ENCODE measurements at regions not wholly inside any gene's neighbourhood (a gene's known extent, or its start where the extent isn't known, plus 50 kb on each side); places are given as distances from the start of the nearest gene placed in this dataset.
"Not testable (repeated sequence)": the region's sequence is repeated elsewhere in the genome, so short reads cannot be mapped to it uniquely, and the experiment has no call there.

DNA sequence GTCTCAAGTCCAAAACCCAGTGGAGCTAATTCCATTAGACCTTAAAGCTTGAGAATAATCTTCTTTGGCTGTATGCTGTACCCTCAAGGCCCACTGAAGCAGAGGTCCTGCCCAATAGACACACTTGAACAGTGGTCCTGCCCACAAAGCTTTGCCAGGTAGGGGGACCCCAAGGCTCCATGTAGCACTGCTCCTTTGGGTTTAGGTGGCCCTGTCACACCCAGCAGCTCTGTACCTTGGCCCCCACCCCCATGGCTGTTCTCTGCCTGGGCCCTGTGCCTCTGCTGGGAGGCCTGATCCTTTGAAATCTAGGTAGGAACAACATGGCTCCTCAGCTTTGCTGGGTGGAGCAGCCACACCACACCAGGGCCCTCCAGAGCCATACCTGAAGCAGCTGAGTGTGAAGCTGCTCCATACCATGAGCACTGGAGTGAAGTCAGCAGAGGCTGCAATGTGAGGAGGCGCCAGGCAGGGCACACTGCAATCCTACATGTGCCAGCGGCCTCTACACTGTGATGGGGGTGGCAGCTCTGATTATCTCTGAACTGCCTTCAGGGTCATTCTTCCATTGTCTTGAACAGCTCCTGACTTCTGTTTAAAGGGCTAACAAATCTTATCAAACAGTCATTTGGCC is 188.0 kb upstream of the CCDC54 start:
- DNase-seq = no peak
- ATAC-seq = no peak
- intact Hi-C loops (cut with DNase I) = no loop called here

DNA sequence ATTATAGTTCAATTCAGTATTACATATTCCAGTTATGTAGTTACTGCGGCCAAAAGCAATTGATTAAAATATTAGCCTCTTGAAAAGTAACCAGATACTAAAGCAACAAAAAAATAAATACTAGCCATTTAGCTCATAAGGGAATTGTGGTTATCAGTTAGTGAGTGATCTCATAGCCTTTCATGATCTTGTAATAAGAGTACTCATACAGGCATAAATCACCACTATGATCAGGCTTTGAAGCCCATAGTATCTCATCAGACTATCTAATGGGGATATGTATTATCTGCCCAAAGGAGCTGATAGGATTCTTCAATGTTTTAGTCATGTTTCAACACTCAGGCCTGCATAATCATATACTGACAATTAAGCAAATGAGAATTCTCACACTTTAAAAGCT is 184.1 kb upstream of the CCDC54 start:
- intact Hi-C loops (cut with DNase I) = no loop called here
- no peak for DNase-seq
- no peak for ATAC-seq

DNA sequence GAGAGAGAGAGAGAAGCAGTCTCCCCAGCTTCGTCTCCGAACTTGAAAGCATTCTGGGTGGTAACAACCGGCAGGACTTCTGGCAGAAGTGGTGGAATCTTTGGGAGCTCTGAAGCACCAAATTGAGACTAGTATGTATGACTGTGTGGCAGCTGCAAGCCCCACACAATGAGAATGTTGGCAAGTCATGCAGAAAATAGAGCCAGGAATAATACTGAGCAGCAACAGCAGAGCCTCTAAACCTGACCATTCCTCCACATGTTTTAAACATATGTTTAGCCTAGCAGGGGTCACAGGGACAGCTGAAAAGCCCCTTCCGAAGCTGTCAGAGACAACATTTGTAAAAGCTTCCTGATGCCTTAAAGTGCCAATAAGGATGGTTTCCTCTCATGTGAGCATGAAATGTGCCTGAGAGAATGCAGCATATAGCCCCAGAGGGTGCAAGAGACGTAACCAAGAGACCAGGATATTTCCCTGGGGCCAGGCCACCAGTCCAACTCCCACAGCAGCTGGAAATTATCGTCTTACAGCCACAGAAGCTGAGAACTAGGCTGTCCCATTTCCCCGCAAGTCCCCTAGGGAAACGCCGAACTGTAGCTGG is 178.6 kb upstream of the CCDC54 start:
- ATAC-seq (peak; percentile 86 to 96), DNase-seq (peak; percentile 41)
- intact Hi-C loops (cut with DNase I) = no loop called here

- ATAC-seq = no peak
- intact Hi-C loops (cut with DNase I) = no loop called here
Measured at GRCh38 chr3:107201146-107201545, 176.1 kb upstream of the CCDC54 start.

GRCh38 chr3:107202885-107203284 is 174.4 kb upstream of the CCDC54 start:
- ATAC-seq; DNase-seq; intact Hi-C loops (cut with DNase I): not testable (repeated sequence)

More at GRCh38 chr3:107201146-107201545, 176.1 kb upstream of the CCDC54 start:
- no peak for DNase-seq

- intact Hi-C loops (cut with DNase I) = no loop called here
- ATAC-seq = no peak
- DNase-seq = no peak
Measured at GRCh38 chr3:107204121-107204520, 173.1 kb upstream of the CCDC54 start.

- no peak for ATAC-seq
- intact Hi-C loops (cut with DNase I) = no loop called here
- no peak for DNase-seq
Measured at GRCh38 chr3:107205358-107205757, 171.9 kb upstream of the CCDC54 start.

- intact Hi-C loops (cut with DNase I) = no loop called here
- DNase-seq (no peak), ATAC-seq (no peak)
Measured at GRCh38 chr3:107206141-107206540, 171.1 kb upstream of the CCDC54 start.

DNA sequence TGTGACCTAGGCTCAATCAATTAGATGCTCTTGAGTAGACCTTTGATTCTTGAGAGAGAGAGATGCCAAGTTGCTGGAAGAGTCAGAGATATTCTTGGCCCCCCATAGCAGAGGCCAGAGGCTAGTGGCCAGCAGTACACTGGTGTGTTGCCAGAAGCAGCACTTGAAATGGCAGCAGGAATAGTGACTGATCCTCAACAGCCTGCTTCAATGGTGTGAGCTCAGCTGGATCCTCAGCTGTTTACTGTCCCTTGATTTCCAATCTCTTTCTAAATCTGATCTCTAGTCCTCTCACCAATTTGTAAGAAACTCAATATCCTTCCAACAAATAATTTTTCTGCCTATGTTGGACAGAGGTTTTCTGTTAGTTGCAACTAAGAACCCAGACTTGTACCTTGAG is 170.3 kb upstream of the CCDC54 start:
- intact Hi-C loops (cut with DNase I) = no loop called here
- peak; percentile 49 to 65 for ATAC-seq
- peak; percentile 17 for DNase-seq

GRCh38 chr3:107208100-107208499 is 169.1 kb upstream of the CCDC54 start:
- DNase-seq (no peak), ATAC-seq (peak; percentile 84 to 96)
- intact Hi-C loops (cut with DNase I) = no loop called here

GRCh38 chr3:107208796-107209195 is 168.4 kb upstream of the CCDC54 start:
- intact Hi-C loops (cut with DNase I) = no loop called here
- DNase-seq (no peak), ATAC-seq (peak in 1 of 2 donors; percentile 8)

- no peak for DNase-seq
- intact Hi-C loops (cut with DNase I) = no loop called here
- no peak for ATAC-seq
Measured at GRCh38 chr3:107209302-107209990, 167.8 kb upstream of the CCDC54 start.

GRCh38 chr3:107211608-107212007 is 165.6 kb upstream of the CCDC54 start:
- ATAC-seq (no peak), DNase-seq (no peak)
- intact Hi-C loops (cut with DNase I) = no loop called here

GRCh38 chr3:107212618-107213017 is 164.6 kb upstream of the CCDC54 start:
- ATAC-seq = no peak
- intact Hi-C loops (cut with DNase I) = no loop called here
- DNase-seq = no peak

- no peak for ATAC-seq
- DNase-seq = no peak
- intact Hi-C loops (cut with DNase I) = no loop called here
Measured at GRCh38 chr3:107213044-107213669, 164.1 kb upstream of the CCDC54 start.

GRCh38 chr3:107216229-107216628 is 161.0 kb upstream of the CCDC54 start:
- DNase-seq (no peak), ATAC-seq (peak in 1 of 2 donors; percentile 22)
- intact Hi-C loops (cut with DNase I) = no loop called here

DNA sequence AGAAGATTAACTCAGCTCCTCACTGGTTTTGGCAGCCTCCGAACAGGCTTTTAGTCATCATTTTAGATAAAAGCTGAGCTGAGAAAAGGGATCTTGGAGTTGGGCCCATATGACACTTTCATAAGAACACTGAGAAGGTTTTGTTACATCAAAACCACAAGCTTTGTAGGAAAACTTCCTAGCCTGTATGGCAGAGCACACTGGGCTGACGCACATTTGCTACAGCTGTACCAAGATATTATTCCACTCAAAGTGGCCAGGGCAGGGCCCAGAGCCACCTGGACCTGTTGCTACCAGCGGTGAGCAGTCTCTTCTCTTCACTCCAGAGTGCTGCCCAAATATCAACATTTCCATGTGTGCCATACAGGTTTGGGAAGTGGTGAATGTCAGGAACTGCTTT is 160.5 kb upstream of the CCDC54 start:
- peak; percentile 44 for DNase-seq
- intact Hi-C loops (cut with DNase I) = no loop called here

DNA sequence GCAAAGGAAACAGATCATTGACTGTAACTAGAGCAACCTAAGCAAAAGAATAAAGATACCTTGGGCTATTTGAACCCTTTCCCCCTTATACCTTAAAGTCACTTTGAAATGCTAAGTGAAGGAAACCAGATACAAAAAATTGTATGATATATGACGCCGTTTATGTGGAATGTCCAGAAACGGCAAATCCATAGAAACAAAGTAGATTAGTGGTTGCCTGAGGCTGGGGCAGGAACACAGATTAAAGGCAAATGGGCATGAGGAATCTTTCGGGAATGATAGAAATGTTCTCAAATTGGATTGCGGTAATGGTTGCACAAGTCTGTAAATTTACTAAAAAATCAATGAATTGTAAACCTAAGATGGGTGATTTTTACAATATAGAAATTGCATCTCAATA is 160.1 kb upstream of the CCDC54 start:
- ATAC-seq (no peak), DNase-seq (no peak)
- intact Hi-C loops (cut with DNase I) = no loop called here

More for the DNA sequence above, 160.5 kb upstream of the CCDC54 start:
- ATAC-seq = peak in 1 of 2 donors; percentile 93

- intact Hi-C loops (cut with DNase I) = no loop called here
- ATAC-seq (no peak), DNase-seq (no peak)
Measured at GRCh38 chr3:107218864-107219269, 158.4 kb upstream of the CCDC54 start.

DNA sequence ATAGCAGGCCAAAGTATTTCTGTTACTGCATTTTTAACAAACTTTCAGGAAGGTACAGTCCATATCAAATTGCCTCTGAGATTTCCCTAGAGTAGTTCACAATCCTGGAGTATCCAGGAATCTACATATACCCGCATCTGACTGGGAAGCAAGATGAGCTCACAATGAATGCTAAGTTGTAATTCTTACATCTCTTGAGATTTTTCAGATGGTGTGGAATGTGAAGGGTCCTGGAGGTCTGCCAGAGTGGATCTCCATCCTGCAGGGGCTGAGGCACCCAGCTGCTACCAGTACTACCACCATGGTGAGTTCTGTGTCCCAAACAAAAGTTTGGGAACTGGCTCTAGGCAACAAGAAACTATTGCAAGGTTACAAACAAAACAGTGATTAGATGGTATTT is 156.7 kb upstream of the CCDC54 start:
- intact Hi-C loops (cut with DNase I) = no loop called here
- ATAC-seq (no peak), DNase-seq (no peak)

Data from left cardiac atrium (tissue), 4 donors.